ENCODE measurements at regions not wholly inside any gene's neighbourhood (a gene's known extent, or its start where the extent isn't known, plus 50 kb on each side); places are given as distances from the start of the nearest gene placed in this dataset.

DNA sequence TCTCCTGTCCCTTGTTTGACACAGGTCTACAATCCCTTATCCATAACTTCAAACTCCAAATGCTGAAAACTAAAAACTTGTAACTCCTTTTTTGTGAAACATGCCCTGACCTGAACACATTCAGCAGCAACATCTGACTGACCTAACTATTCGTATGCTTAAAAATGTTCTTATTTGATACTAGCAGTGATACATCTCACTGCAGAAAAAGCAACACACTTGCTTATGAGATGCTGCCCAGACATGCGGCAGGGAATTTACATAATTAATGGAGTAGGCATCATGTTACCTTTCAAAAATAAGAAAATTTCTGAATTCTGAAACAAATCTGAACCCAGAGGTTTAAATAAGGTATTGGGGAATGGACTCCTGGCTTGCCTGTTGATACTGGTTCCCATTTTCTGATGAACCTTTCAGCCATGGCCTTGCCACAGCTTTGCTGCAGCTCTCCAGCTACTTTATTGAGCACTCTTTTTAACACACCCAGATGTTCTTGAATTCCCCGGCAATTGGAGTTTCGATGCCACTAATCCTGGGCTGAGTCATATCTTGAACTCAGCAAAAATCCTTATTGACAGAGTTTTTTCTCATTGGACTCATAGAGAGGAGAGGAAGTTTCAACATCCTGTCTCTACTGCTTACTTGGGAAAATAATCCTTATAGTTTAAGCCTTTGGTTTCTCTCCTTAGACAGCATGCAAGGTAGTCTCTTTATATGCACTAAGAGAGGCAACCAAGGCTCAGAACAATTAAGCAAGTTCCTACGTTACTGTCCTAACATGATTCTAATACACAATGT lies 296.6 kb upstream of the LMCD1 start:
- TF ChIP-seq, protein P1, sequence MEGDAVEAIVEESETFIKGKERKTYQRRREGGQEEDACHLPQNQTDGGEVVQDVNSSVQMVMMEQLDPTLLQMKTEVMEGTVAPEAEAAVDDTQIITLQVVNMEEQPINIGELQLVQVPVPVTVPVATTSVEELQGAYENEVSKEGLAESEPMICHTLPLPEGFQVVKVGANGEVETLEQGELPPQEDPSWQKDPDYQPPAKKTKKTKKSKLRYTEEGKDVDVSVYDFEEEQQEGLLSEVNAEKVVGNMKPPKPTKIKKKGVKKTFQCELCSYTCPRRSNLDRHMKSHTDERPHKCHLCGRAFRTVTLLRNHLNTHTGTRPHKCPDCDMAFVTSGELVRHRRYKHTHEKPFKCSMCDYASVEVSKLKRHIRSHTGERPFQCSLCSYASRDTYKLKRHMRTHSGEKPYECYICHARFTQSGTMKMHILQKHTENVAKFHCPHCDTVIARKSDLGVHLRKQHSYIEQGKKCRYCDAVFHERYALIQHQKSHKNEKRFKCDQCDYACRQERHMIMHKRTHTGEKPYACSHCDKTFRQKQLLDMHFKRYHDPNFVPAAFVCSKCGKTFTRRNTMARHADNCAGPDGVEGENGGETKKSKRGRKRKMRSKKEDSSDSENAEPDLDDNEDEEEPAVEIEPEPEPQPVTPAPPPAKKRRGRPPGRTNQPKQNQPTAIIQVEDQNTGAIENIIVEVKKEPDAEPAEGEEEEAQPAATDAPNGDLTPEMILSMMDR (IDR thresholded peaks at IDR 0.05), result no peak
- no peak for TF ChIP-seq POLR2A (IDR thresholded peaks at IDR 0.05)
